HG03575 (cell line): ENCODE measurements at regions not wholly inside any gene's neighbourhood (a gene's known extent, or its start where the extent isn't known, plus 50 kb on each side); places are given as distances from the start of the nearest gene placed in this dataset.

Experiments
- ATAC-seq: cut with Tn5 transposase; IDR thresholded peaks from one replicate; pipeline ENCODE4 v1.9.1; 2021; ENCODE audit not compliant: unreplicated experiment, insufficient number of reproducible peaks, low FRiP score; ENCODE audit errors: extremely low read depth

GRCh38 chr2:211033765-211034164 lies 477.4 kb downstream of the CPS1 start:
- no peak for ATAC-seq

DNA sequence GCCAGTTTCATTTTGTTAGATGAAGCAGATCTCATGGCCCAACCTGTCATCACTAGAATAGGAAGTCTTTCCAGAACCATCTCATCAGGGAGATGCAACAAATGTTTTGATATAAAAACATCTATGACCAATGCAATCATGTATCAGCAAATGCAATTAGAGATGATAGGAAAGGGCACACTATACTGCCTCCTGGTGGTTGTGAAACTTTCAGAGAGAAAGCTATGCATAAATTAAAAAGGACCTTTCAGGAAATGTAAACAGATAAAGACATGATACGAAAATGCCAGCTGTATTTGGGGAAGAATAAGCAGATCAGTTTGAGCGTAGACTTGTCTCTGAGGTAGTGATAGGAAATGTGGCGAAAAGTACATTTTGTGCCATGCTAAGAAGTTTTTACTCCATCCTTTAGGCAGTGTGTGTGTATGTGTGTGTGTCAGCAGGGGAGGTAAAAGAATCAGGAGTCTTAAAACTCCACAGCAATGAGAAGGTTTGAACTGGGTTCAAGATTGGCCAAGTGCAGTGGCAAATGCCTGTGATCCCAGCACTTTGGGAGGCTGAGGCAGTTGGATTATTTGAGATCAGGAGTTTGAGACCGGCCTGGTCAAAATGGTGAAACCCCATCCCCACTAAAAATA lies 479.3 kb downstream of the CPS1 start:
- peak; percentile 60 for ATAC-seq

DNA sequence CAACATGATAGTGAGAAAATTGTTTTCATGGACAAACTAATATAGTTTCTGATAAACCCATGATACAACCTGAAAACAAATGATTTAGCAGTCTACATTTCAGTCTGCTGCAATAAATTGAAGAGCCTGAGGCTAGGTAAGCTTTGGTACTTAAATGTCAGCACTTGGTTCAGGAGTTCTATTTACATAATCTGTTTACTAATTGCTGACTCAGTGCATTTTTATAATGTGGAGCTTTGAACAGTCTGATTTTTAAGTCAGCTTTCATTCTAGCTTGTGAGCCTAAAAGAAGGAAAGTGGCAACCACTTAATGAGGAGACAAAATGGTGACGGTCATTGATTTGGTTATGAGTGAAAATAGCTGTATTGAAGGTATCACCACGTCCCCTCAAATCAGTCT lies 488.6 kb downstream of the CPS1 start:
- ATAC-seq, result no peak

- no peak for ATAC-seq
These were observed 493.1 kb downstream of the CPS1 start for GRCh38 chr2:211049321-211050018.

GRCh38 chr2:211055438-211055837 lies 499.0 kb downstream of the CPS1 start:
- no peak for ATAC-seq

DNA sequence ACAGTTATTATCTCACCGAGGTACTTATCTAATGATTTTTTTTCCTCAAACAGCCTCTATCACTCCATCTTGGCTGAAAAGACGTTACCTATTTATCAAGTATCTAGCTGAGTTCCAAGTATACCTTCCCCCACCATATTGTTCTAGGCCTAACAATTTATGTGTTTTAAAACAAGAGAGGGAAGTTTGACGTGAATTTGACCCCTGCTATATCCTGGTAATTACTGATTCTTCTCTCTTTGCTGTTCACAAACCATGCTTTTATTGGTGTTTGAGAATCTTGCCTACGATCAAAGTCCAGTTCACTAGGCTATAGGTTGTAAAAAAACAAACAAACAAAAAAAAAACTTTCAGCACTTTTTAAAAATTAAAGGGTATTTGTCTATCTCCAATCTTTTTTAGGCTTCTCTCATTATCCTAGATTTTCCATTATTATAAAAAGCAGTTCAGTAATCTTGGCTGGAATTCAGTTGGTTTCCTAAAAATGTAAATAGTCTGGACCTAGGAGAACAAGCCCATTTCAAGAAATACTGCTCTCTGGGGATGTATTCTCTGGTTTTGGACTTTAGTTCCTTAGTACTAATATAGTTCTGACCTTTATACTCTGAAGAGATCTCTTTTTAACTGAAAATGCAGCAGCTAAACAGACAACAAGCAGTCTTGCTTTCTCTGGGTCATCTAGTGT lies 505.4 kb downstream of the CPS1 start:
- ATAC-seq, result no peak

DNA sequence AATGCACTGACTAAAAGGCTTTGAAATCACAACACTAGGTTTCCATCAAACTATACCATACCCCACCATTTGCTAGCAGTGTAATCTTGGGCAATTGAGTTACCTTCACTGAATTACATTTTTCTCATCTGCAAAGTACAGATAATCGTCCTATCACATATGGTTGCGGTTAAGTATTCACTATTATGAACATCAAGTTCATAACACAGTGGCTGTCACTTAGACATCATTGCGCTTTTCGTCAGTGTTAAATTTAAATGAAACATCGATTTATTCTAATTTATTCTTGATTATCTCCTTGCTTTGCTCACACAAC lies 505.9 kb downstream of the CPS1 start:
- no peak for ATAC-seq

DNA sequence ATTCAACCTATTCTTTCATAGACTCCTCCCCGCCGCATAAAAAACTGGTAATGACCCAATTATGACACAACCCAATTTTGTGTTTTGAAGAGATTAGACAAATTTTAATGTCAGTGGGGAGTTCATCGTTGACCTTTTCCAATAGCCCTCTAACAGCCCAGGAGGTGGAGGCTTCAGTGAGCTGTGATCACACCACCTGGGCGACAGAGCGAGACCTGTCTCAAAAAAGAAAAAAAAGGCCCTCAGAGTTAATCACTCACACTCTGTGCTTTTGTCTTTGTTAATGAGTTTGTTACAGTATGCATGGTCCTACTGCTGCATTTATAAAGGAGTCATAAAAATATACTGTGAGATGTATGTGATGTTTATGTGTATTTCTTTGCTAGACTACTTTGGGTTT lies 510.6 kb downstream of the CPS1 start:
- ATAC-seq, result no peak

DNA sequence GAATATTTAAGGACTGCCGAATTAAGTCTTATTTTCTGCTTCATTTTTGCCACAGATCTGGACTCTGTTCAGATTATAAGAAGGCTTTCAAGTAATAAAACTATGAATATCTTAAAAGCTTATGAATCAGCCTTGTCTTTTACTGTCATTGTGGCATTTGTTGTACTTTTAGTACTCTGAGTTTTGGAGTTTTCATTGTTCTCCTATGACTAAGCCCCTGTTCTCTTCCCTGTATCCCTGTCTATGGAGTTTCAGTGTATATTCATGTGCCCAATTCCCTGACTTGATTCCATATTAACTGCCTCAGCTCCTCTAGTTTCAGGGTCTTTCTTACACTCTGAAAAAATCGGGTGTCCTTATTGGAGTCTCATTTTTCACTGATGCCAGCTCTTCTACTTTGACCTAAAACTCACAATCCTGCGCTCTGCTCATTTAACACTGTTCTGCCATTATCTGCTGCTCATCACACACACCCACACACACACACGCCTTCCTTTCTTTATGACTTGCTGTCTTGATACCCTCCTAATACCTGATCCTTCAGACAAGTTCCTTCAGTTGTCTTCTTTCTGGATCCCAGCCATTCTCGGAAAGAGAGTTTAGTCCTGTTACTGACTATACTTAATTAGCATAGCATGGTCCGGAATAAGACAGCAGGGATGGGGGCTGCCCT lies 511.8 kb downstream of the CPS1 start:
- no peak for ATAC-seq

DNA sequence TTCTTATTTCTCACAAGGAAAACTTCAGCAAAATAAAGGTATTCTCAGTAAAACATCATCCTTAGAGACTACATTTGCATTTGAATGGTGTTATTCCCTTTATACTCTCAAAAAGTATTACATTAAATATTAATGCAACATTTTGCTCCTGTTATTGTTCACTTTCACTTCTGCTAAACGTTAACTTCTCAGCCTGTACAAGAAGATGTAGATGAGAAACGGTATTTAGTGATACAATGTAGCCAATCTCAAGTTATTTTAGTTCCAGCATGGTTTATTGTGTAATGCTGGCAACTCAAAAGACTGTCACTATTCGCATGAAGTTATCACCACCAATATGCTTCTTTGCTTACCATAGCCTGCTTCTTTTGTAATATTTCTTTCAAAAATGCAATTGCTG lies 514.1 kb downstream of the CPS1 start:
- ATAC-seq, result no peak

- no peak for ATAC-seq
These were observed 520.9 kb downstream of the CPS1 start for GRCh38 chr2:211077216-211077767.

DNA sequence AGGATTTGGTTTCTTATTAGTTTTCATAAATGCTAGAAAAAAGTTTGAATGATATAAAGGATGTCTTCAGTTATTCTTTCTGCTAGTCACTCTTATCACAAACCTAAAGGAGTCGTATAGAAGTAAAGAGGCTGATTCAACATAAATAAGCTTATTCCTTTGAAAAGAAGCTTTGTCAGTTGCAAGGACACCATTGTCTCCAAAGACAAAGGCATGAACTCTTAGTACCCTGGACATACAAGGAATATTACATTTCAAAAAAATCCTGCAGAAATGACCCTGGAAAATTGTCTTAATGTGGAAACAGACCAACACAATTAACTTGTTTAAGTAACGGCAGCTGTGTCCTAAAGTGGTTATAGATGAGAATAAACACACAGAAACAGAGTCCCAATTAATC lies 528.0 kb downstream of the CPS1 start:
- ATAC-seq, result no peak

- ATAC-seq, result no peak
These were observed 528.8 kb downstream of the CPS1 start for GRCh38 chr2:211085056-211085680.

- no peak for ATAC-seq
These were observed 529.6 kb downstream of the CPS1 start for GRCh38 chr2:211086049-211086448.

DNA sequence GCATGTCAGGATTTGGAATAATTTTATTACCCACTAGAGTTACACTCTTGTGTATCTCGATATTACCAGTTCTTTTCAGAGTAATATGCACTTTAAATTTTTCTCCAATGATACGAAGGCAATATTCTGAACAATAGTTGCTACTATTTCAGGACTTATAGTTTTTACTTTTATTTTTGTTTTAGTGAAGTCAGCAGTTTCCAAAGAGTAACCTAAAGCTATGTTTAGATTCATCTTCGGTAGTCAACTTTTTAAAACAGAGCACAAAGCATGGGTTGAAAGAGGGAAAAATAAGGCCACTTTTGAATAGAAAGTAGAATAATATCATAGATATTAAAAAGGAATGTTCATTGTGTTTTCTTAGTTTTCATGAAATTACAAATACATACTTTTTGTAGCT lies 532.7 kb downstream of the CPS1 start:
- ATAC-seq, result no peak

- no peak for ATAC-seq
These were observed 537.4 kb downstream of the CPS1 start for GRCh38 chr2:211093743-211094303.

- no peak for ATAC-seq
These were observed 547.6 kb downstream of the CPS1 start for GRCh38 chr2:211103989-211104388.

DNA sequence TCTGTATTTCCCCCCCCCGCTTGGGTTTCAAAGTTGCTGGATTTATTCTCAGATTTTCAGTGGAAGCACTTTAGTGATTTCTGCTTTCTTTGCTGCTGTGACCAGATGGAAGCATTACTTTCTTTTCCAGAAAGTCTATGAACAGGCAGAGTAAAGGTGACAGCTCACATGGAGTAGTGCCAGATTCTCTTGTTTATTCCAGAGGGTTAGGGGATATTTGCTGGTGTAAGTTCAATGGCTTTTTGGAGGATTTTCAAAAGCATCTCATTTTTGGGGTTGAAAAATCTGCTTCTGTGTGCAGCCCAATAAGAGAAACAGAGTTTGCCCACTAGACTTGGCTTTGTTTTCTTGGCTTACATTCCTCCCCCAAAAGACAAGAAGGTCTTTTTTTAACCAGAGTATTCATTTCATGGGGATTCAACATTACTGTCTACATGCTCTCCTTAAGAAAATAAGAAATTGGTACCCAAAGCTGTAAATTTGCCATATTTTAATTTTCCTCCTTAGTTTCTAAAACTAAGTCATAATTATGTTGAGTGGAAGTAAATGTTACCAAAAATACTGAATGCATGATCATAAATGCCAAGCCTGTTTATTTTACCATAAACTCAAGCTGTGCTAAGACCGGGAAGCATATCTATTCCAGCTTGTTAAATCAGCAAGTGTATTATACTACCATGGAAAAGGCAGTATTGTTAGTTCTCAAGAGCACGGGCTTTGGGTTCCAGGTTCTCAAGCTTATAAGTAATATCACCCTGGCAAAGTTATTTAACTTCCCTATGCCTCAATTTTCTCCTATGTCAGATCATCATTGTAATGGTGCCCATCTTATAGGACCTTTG lies 557.2 kb downstream of the CPS1 start:
- no peak for ATAC-seq
